ENCODE measurements at regions not wholly inside any gene's neighbourhood (a gene's known extent, or its start where the extent isn't known, plus 50 kb on each side); places are given as distances from the start of the nearest gene placed in this dataset.

DNA sequence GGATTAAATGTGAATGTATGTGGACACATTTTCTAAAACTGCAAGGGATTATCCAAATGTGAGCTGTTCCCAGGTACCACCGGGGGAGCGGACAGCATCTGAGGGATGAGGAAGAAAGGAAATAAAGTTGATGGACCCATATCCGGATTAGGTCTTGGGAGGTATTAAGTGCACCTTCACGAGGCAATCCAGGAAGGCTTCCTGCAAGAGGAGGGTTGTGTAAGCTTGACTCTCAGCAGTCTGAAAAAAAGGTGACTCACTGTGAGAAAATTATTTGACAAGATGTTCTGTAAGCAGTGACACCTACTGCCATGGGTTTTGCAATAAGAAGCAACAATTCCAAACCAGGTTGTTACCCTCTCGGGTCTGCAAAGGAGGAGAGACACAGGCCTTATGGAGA, 55.0 kb upstream of the LRFN2 start:
- TF ChIP-seq CTCF (IDR thresholded peaks at IDR 0.05; ENCODE audit: low read length) = no peak
- TF ChIP-seq EZH2 (optimal IDR thresholded peaks at IDR 0.05; ENCODE audit: low read depth, low read length) = no peak
- no peak for TF ChIP-seq EZH2phosphoT487 (IDR thresholded peaks at IDR 0.05; ENCODE audit: low read length)

Data from MM.1S (cell line).